Stimulated activated CD4-positive, alpha-beta T cell treated with anti-CD3 and anti-CD28 coated beads, Interleukin-4, amount 100 ng/mL, for 48 hours (primary cell): ENCODE measurements at regions not wholly inside any gene's neighbourhood (a gene's known extent, or its start where the extent isn't known, plus 50 kb on each side); places are given as distances from the start of the nearest gene placed in this dataset.
A peak's percentile ranks its signal among the peaks of the same experiment; 100 is the strongest.
"Not testable (repeated sequence)": the region's sequence is repeated elsewhere in the genome, so short reads cannot be mapped to it uniquely, and the experiment has no call there.

ENCODE experiments used
- DNase-seq, 2 donors: peaks; one replicate each; pipeline ENCODE4 v3.0.0-alpha.2; 2020; ENCODE audit warnings: low read depth in 2 of 2

- DNase-seq: no peak
These were observed 50.8 kb upstream of the MAX start for GRCh38 chr14:65153101-65153500.

GRCh38 chr14:65156568-65157366 lies 54.5 kb upstream of the MAX start:
- DNase-seq: no peak

GRCh38 chr14:65159281-65160062 lies 57.2 kb upstream of the MAX start:
- DNase-seq: no peak

GRCh38 chr14:65160091-65160490 lies 57.8 kb upstream of the MAX start:
- no peak for DNase-seq

GRCh38 chr14:65162031-65162430 lies 59.7 kb upstream of the MAX start:
- no peak for DNase-seq

GRCh38 chr14:65164068-65164824 lies 61.9 kb upstream of the MAX start:
- no peak for DNase-seq

- DNase-seq: no peak
These were observed 62.5 kb upstream of the MAX start for GRCh38 chr14:65164825-65165135.

GRCh38 chr14:65167072-65167645 lies 64.8 kb upstream of the MAX start:
- DNase-seq: no peak

GRCh38 chr14:65168840-65169239 lies 66.5 kb upstream of the MAX start:
- no peak for DNase-seq

- no peak for DNase-seq
These were observed 67.0 kb upstream of the MAX start for GRCh38 chr14:65169351-65169750.

- no peak for DNase-seq
These were observed 68.0 kb upstream of the MAX start for GRCh38 chr14:65170318-65170717.

- DNase-seq: peak; percentile 35 to 44
These were observed 68.6 kb upstream of the MAX start for GRCh38 chr14:65170768-65171507.

GRCh38 chr14:65173973-65174693 lies 71.8 kb upstream of the MAX start:
- no peak for DNase-seq

GRCh38 chr14:65174783-65175182 lies 72.5 kb upstream of the MAX start:
- no peak for DNase-seq

- DNase-seq: no peak
These were observed 75.2 kb upstream of the MAX start for GRCh38 chr14:65177551-65177950.

GRCh38 chr14:65179231-65179630 lies 76.9 kb upstream of the MAX start:
- not testable (repeated sequence) for DNase-seq

GRCh38 chr14:65179918-65180724 lies 77.8 kb upstream of the MAX start:
- DNase-seq: peak in 1 of 2 donors; percentile 52

GRCh38 chr14:65180725-65181025 lies 78.4 kb upstream of the MAX start:
- DNase-seq: no peak

GRCh38 chr14:65184032-65184764 lies 81.9 kb upstream of the MAX start:
- no peak for DNase-seq
